GM06990 (cell line): ENCODE measurements at regions not wholly inside any gene's neighbourhood (a gene's known extent, or its start where the extent isn't known, plus 50 kb on each side); places are given as distances from the start of the nearest gene placed in this dataset.

Experiments
- DNase-seq: peaks from one replicate; pipeline ENCODE4 v3.0.0-alpha.2; 2011; ENCODE audit not compliant: insufficient read length; ENCODE audit errors: extremely low read depth
- H3K27me3 ChIP-seq: replicated peaks from 2 replicates; pipeline ENCODE4 v1.6.0; 2011; ENCODE audit warnings: low read length; ENCODE audit not compliant: control insufficient read depth, insufficient read depth
- H3K36me3 ChIP-seq: 2 replicates; pipeline ENCODE4 v1.5.1; 2011; ENCODE audit warnings: low read length; ENCODE audit not compliant: control insufficient read depth, insufficient read depth
- H3K4me3 ChIP-seq: replicated peaks from 2 replicates; pipeline ENCODE4 v1.5.1; 2011; ENCODE audit warnings: low read depth, mild to moderate bottlenecking, control low read depth, low read length
- TF ChIP-seq, protein P1 (sequence below): IDR thresholded peaks from 2 replicates; pipeline ENCODE4 v1.5.1; 2011; ENCODE audit warnings: low read length, control low read depth, mild to moderate bottlenecking, inconsistent platforms; ENCODE audit not compliant: insufficient read depth, poor library complexity, severe bottlenecking

DNA sequence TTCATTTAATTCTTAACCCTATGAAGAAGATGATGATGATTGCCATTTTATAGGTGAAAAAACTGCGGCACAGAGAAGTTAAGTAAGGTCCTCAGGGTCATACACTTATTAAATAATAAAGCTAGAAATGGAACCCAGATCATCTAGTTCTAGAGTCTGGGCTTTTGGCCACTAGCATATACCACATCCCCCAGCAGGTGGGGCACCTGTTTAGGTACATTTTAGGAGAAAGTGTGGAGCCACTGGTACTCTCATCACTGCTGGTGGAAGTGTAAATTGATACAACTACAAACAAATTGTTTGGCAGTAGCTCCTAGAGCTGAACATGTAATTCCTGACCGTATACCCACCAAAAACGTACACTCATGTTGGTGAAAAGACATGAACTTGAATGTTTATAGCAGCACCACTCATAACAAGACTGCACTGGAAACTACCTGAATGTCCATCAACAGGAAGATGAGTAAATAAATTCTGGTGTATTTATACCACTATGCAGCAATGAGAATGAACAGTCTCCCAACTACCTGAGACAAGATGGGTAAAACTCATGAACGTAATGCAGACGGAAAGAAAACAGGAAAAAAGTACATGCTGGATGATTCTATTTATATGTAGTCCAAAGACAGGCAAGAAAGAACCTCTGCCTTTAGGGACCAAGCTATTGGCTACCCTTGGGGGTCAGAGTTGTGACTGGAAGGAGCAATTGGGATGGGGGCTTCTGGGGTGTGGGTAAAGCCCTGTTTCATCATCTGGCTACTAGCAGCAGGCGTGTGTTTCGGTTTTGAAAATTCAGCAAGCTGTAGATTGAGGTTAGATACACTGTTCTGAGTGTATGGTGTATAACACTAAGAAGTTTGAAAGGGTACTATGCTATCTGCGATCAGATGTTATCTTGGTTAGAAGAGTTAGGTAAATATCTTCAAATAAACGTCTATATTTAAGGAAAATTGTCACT is 72.3 kb upstream of the ADGRG2 start:
- peak; percentile 65 for DNase-seq

DNA sequence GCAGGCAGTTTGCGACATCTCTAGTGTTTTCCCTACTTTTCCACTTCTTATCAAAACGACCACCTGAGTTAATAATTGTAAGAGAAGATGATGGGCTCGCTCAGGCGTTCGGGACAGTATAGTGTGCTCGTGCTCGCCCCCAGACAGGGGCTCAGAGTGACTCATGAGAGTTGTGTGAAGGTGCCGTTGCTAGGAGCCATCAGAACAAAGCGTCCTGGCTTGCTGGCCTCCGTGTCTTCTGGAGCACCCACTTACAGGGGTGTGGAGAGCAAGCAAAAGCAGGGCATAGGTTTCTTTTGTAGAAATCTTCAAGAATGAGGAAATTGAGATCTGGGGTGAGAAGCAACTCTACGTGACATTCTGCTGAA is 73.0 kb upstream of the ADGRG2 start:
- DNase-seq, result peak; percentile 35
- Histone ChIP-seq H3K36me3 (no peaks in the 10 kb centered on the region), H3K27me3 (no peaks in the 10 kb centered on the region), H3K4me3 (peak overlapping the region; percentile 32)
- TF ChIP-seq, protein P1, sequence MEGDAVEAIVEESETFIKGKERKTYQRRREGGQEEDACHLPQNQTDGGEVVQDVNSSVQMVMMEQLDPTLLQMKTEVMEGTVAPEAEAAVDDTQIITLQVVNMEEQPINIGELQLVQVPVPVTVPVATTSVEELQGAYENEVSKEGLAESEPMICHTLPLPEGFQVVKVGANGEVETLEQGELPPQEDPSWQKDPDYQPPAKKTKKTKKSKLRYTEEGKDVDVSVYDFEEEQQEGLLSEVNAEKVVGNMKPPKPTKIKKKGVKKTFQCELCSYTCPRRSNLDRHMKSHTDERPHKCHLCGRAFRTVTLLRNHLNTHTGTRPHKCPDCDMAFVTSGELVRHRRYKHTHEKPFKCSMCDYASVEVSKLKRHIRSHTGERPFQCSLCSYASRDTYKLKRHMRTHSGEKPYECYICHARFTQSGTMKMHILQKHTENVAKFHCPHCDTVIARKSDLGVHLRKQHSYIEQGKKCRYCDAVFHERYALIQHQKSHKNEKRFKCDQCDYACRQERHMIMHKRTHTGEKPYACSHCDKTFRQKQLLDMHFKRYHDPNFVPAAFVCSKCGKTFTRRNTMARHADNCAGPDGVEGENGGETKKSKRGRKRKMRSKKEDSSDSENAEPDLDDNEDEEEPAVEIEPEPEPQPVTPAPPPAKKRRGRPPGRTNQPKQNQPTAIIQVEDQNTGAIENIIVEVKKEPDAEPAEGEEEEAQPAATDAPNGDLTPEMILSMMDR, result no peak

More for the DNA sequence above, 72.3 kb upstream of the ADGRG2 start:
- H3K36me3 ChIP-seq, result no peaks in the 10 kb centered on the region
- no peaks in the 10 kb centered on the region for H3K27me3 ChIP-seq
- TF ChIP-seq, protein P1, result peak; percentile 42
- H3K4me3 ChIP-seq, result peak overlapping the region; percentile 32

DNA sequence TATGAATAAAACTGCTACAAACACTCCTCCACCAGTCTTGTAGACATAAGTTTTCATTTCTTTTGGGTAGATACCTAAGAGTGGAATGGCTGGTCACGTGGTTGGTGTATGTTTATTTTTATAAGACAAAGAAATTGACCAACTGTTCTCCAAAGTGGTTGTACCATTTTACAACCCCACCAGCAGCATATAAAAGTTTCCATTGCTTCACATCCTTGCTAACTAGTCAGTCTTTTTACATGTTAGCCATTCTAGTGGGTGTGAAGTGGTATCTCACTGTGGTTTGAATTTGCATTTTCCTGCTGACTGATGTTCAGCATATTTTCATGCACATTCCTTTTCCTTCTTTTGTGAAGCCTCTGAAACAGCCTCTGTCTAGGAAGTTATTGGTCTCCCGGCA is 76.2 kb upstream of the ADGRG2 start:
- DNase-seq, result no peak
- TF ChIP-seq, protein P1, result no peak
- no peaks in the 10 kb centered on the region for H3K27me3 ChIP-seq
- no peak overlapping the region for H3K4me3 ChIP-seq
- no peaks in the 10 kb centered on the region for H3K36me3 ChIP-seq

DNA sequence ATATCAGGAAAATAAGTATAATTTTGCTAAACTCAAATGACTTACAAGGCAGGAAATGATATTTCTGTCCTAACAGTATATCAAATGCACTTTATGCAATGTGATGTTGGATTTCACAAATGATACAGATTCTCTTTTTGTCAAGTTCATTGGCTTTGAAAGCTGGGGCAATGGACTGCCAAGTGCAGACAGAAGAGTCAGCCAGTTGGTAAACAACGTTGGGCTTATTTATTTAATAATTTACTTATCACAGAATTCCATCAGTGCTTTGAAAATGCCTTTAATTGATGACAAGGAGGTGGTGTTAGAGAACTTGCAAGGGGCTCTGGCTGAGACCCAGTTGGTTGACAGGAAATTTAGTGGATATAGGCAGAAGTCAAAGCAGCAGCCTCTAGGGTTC is 79.9 kb upstream of the ADGRG2 start:
- DNase-seq, result no peak
- TF ChIP-seq, protein P1, result no peak
- Histone ChIP-seq H3K36me3 (no peaks in the 10 kb centered on the region), H3K4me3 (no peak overlapping the region), H3K27me3 (no peaks in the 10 kb centered on the region)

DNA sequence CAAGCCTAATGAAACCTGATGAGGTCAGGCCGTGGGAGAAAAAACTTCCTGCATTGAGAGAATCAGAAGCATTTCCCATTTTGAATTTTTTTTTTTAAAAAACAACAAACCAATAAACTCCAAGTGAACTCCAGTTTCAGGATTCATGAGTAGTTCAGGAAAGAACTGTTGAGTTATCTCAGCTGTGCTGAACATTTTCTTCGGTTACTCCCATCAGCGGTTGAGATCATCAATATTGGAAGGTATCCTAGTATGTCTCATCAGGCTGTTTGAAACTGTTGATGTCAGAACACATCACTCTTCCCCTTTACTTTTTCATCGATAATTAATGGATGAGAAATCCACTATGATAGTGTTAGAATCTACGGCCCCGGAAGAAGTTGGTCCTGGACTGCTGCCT is 82.4 kb upstream of the ADGRG2 start:
- no peak for DNase-seq
- TF ChIP-seq, protein P1, result no peak
- no peak overlapping the region for H3K4me3 ChIP-seq
- no peaks in the 10 kb centered on the region for H3K27me3 ChIP-seq
- H3K36me3 ChIP-seq, result no peaks in the 10 kb centered on the region
